GM19239 (cell line): ENCODE measurements at regions not wholly inside any gene's neighbourhood (a gene's known extent, or its start where the extent isn't known, plus 50 kb on each side); places are given as distances from the start of the nearest gene placed in this dataset.

ENCODE experiments used
- DNase-seq: peaks from one replicate; pipeline ENCODE4 v3.0.0; 2011; ENCODE audit warnings: low spot score; ENCODE audit not compliant: insufficient read length
- FAIRE-seq: peaks from 2 replicates; lab custom pipeline; 2011; peaks lifted over from hg19 to GRCh38; lab: Jason Lieb, UNC

GRCh38 chr3:111338059-111338698 lies 203.8 kb upstream of the CD96 start:
- FAIRE-seq (peak; percentile 83), DNase-seq (no peak)

- DNase-seq, result no peak
- no peak for FAIRE-seq
Measured at GRCh38 chr3:111339017-111339416, 203.0 kb upstream of the CD96 start.

- DNase-seq (no peak), FAIRE-seq (no peak)
Measured at GRCh38 chr3:111351334-111351733, 190.7 kb upstream of the CD96 start.

GRCh38 chr3:111352585-111352984 lies 189.4 kb upstream of the CD96 start:
- no peak for FAIRE-seq

GRCh38 chr3:111359261-111360030 lies 182.6 kb upstream of the CD96 start:
- FAIRE-seq, result no peak
- DNase-seq, result no peak

More at GRCh38 chr3:111352585-111352984, 189.4 kb upstream of the CD96 start:
- DNase-seq, result no peak

GRCh38 chr3:111362381-111363009 lies 179.5 kb upstream of the CD96 start:
- DNase-seq, result no peak
- FAIRE-seq, result no peak

GRCh38 chr3:111366515-111366914 lies 175.5 kb upstream of the CD96 start:
- no peak for FAIRE-seq
- no peak for DNase-seq

- no peak for FAIRE-seq
- DNase-seq, result no peak
Measured at GRCh38 chr3:111368056-111368455, 173.9 kb upstream of the CD96 start.

GRCh38 chr3:111369958-111370357 lies 172.0 kb upstream of the CD96 start:
- DNase-seq, result no peak

GRCh38 chr3:111373239-111373638 lies 168.8 kb upstream of the CD96 start:
- DNase-seq (no peak), FAIRE-seq (no peak)

More at GRCh38 chr3:111369958-111370357, 172.0 kb upstream of the CD96 start:
- FAIRE-seq, result no peak

GRCh38 chr3:111373861-111374260 lies 168.1 kb upstream of the CD96 start:
- DNase-seq (no peak), FAIRE-seq (no peak)

- FAIRE-seq (no peak), DNase-seq (no peak)
Measured at GRCh38 chr3:111385971-111386495, 156.0 kb upstream of the CD96 start.

GRCh38 chr3:111392894-111393398 lies 149.1 kb upstream of the CD96 start:
- FAIRE-seq (no peak), DNase-seq (no peak)

- FAIRE-seq (no peak), DNase-seq (no peak)
Measured at GRCh38 chr3:111412656-111413055, 129.3 kb upstream of the CD96 start.

GRCh38 chr3:111414531-111414930 lies 127.5 kb upstream of the CD96 start:
- DNase-seq (no peak), FAIRE-seq (no peak)

- no peak for FAIRE-seq
- no peak for DNase-seq
Measured at GRCh38 chr3:111415018-111415417, 127.0 kb upstream of the CD96 start.

GRCh38 chr3:111418391-111418790 lies 123.6 kb upstream of the CD96 start:
- FAIRE-seq, result no peak
- no peak for DNase-seq

GRCh38 chr3:111428301-111428700 lies 113.7 kb upstream of the CD96 start:
- FAIRE-seq, result no peak
- DNase-seq, result no peak

GRCh38 chr3:111434941-111435622 lies 106.9 kb upstream of the CD96 start:
- DNase-seq (no peak), FAIRE-seq (no peak)

- FAIRE-seq (no peak), DNase-seq (no peak)
Measured at GRCh38 chr3:111438283-111438682, 103.7 kb upstream of the CD96 start.
